ENCODE measurements at regions not wholly inside any gene's neighbourhood (a gene's known extent, or its start where the extent isn't known, plus 50 kb on each side); places are given as distances from the start of the nearest gene placed in this dataset.

DNA sequence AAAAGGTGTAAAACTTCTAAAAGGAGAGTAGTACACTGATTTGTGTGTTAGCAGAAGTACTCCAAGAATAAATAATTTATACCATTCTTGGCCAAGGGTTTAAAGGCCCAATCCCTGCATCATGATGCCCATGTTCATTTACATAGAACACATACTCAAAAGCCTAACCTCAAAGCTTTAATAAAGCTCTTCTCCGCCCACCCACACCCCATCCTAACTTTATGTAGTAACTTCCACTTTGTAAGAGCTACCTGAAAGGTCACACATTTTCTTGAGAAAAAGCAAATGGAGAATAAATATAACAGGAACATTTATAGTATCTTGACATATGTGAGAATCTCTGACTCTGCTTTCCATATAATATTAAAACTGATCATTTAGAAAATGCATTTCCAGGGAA, 148.8 kb upstream of the FREM1 start:
- no peak overlapping the region for H2AK5ac ChIP-seq (ENCODE audit: low read depth, low read length)
- H4K8ac ChIP-seq (ENCODE audit: extremely low read depth, insufficient read depth, low read length): no peak overlapping the region
- ChIA-PET POLR2A (ENCODE audit: partially characterized antibody) (no interaction called here), CTCF (ENCODE audit: partially characterized antibody) (interaction anchor here (0.6 to 1.1 kb wide), 4 partner anchors 24 to 189 kb away, joined by 3 to 4 read pairs (median 4); no protein-coding TSS in a partner anchor)
- H2BK5ac ChIP-seq (ENCODE audit: low read depth, low read length): no peak overlapping the region
- no peak overlapping the region for H3K18ac ChIP-seq (ENCODE audit: extremely low read depth, low read length)
- no peak overlapping the region for H4K91ac ChIP-seq (replicated peaks; ENCODE audit: insufficient read length, low read length)
- H2AFZ ChIP-seq (ENCODE audit: low read length): no peak overlapping the region
- H2BK20ac ChIP-seq (ENCODE audit: low read length): no peak overlapping the region
- H3K23me2 ChIP-seq (ENCODE audit: low read depth, low read length): no peaks in the 10 kb centered on the region
- no peaks in the 10 kb centered on the region for H3K79me1 ChIP-seq (ENCODE audit: low read depth, low read length)
- FAIRE-seq (no peak), DNase-seq (ENCODE audit: low read depth in 1 of 2, low spot score in 2 of 2) (no peak)
- no peaks in the 10 kb centered on the region for H3K27me3 ChIP-seq (replicated peaks in 1 of 4; ENCODE audit: control insufficient read depth in 3 of 4, extremely low read depth in 1 of 4, insufficient read depth in 3 of 4, low read length in 3 of 4)
- no peaks in the 10 kb centered on the region for H3K9me3 ChIP-seq (ENCODE audit: insufficient read depth in 2 of 2, low read depth in 1 of 2, low read length in 1 of 2)
- H3K23ac ChIP-seq (ENCODE audit: insufficient read length): no peak overlapping the region
- no peak overlapping the region for H3K4me3 ChIP-seq (ENCODE audit: extremely low read depth in 1 of 4, insufficient read depth in 2 of 4, low read depth in 3 of 4, low read length in 4 of 4)
- H3K9ac ChIP-seq (replicated peaks in 1 of 4; ENCODE audit: extremely low read depth in 1 of 4, low read depth in 3 of 4, low read length in 3 of 4): no peak overlapping the region
- H4K20me1 ChIP-seq (replicated peaks in 1 of 2; ENCODE audit: control insufficient read depth in 1 of 2, insufficient read depth in 2 of 2, low read length in 2 of 2): no peaks in the 10 kb centered on the region
- H3K4ac ChIP-seq (replicated peaks; ENCODE audit: insufficient read length, low read depth, low read length): no peak overlapping the region
- TF ChIP-seq KDM1A (IDR thresholded peaks at IDR 0.05; ENCODE audit: borderline replicate concordance, low read length) (no peak), EZH2 (IDR thresholded peaks at IDR 0.05; ENCODE audit: low read depth, low read length, severe bottlenecking) (no peak), EP300 (IDR thresholded peaks at IDR 0.05; ENCODE audit: borderline replicate concordance in 1 of 2, low read depth in 2 of 2, low read length in 2 of 2) (no peak), KDM5A (IDR thresholded peaks at IDR 0.05; ENCODE audit: low read length) (no peak)
- TF ChIP-seq, protein P1, sequence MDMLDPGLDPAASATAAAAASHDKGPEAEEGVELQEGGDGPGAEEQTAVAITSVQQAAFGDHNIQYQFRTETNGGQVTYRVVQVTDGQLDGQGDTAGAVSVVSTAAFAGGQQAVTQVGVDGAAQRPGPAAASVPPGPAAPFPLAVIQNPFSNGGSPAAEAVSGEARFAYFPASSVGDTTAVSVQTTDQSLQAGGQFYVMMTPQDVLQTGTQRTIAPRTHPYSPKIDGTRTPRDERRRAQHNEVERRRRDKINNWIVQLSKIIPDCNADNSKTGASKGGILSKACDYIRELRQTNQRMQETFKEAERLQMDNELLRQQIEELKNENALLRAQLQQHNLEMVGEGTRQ (IDR thresholded peaks at IDR 0.05; ENCODE audit: low read length): no peak
- H2BK15ac ChIP-seq (ENCODE audit: low read length): no peak overlapping the region
- H3K4me1 ChIP-seq (replicated peaks in 1 of 4; ENCODE audit: control insufficient read depth in 3 of 4, insufficient read depth in 4 of 4, low read length in 3 of 4): no peaks in the 10 kb centered on the region
- H3K14ac ChIP-seq (ENCODE audit: insufficient read length): no peak overlapping the region
- WGBS, 2 experiments (ENCODE audit: extremely low coverage in 1 of 2, insufficient coverage in 1 of 2, insufficient read length in 1 of 2, insufficient replicate concordance in 2 of 2, low coverage in 1 of 2, low lambda C conversion rate in 2 of 2, missing lambda C conversion rate in 1 of 2): 85% methylated on average over 1 of the region's 1 CpG; no CpG with 5 or more reads in 1 of the 2 experiments
- H3K79me2 ChIP-seq (ENCODE audit: control insufficient read depth in 1 of 2, insufficient read depth in 2 of 2, low read length in 2 of 2): no peaks in the 10 kb centered on the region
- no peak overlapping the region for H4K5ac ChIP-seq (ENCODE audit: insufficient read length, low read depth, low read length)
- H3K27ac ChIP-seq (ENCODE audit: low read depth, low read length): no peak overlapping the region
- H3K56ac ChIP-seq (replicated peaks; ENCODE audit: insufficient read length, low read depth, low read length): no peak overlapping the region
- no peak overlapping the region for H2BK12ac ChIP-seq (ENCODE audit: low read depth, low read length)
- no peak overlapping the region for H2BK120ac ChIP-seq (replicated peaks; ENCODE audit: low read depth, low read length)
- no peaks in the 10 kb centered on the region for H3K36me3 ChIP-seq (ENCODE audit: control insufficient read depth in 2 of 4, insufficient read depth in 4 of 4, low read length in 3 of 4)
- H3K4me2 ChIP-seq (ENCODE audit: insufficient read depth in 1 of 2, low read depth in 2 of 2, low read length in 2 of 2): no peak overlapping the region
